Medulla oblongata (tissue), 1 donor: ENCODE measurements at regions not wholly inside any gene's neighbourhood (a gene's known extent, or its start where the extent isn't known, plus 50 kb on each side); places are given as distances from the start of the nearest gene placed in this dataset.

Experiments
- DNase-seq: peaks from one replicate; pipeline ENCODE4 v3.0.0-alpha.2; 2015; ENCODE audit errors: extremely low spot score

DNA sequence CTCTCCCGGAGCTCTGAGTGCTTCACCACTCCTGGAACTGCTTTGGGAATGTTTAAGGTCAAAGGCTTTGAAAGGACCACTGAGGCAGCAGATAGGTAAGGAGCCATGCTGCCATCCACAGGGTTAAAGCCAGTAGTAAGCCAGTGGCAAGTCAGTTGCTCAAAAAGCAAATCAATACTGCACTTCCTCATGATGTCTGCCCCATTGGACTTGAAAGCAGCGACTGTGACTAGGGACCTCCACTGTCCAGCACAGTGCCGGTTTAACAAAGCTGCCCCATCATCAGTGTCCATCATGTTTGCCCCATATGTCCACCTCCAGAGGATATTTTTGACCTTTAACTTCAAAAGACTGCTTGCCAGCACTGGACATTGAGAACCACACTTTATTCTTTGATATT is 49.9 kb upstream of the FGF13 start:
- DNase-seq: no peak
